Activated naive CD4-positive, alpha-beta T cell treated with anti-CD3 and anti-CD28 coated beads for 36 hours (primary cell): ENCODE measurements at regions not wholly inside any gene's neighbourhood (a gene's known extent, or its start where the extent isn't known, plus 50 kb on each side); places are given as distances from the start of the nearest gene placed in this dataset.
"Not testable (repeated sequence)": the region's sequence is repeated elsewhere in the genome, so short reads cannot be mapped to it uniquely, and the experiment has no call there.

Experiments
- CTCF ChIA-PET: fragments of 350-600 bp; sonication (Branson Sonifier 250); formaldehyde crosslinking; loops from one replicate; lab custom pipeline; 2021; ENCODE audit warnings: antibody characterized with exemption; lab: Charles Lee
- DNase-seq: peaks from one replicate; pipeline ENCODE4 v3.0.0-alpha.2; 2020
- H3K27ac Mint-ChIP-seq: one replicate; pipeline ENCODE4 v1.8.0; 2021; ENCODE audit warnings: mild to moderate bottlenecking, mixed read lengths
- H3K27me3 Mint-ChIP-seq: one replicate; pipeline ENCODE4 v1.8.0; 2021; ENCODE audit warnings: low read depth, mixed read lengths
- H3K36me3 Mint-ChIP-seq: one replicate; pipeline ENCODE4 v1.8.0; 2021; ENCODE audit warnings: low read depth, mixed read lengths
- H3K4me1 Mint-ChIP-seq: one replicate; pipeline ENCODE4 v1.8.0; 2021; ENCODE audit warnings: low read depth, mixed read lengths
- H3K4me3 Mint-ChIP-seq: one replicate; pipeline ENCODE4 v1.8.0; 2021; ENCODE audit warnings: mild to moderate bottlenecking, moderate library complexity, mixed read lengths
- H3K9me3 Mint-ChIP-seq: one replicate; pipeline ENCODE4 v1.8.0; 2021; ENCODE audit warnings: mixed read lengths
- intact Hi-C: fragments of 100-400 bp; cut with micrococcal nuclease; formaldehyde crosslinking; loops from one replicate; pipeline ENCODE4 v1.15.1; 2023

- no peaks in the 10 kb centered on the region for H3K27me3 Mint-ChIP-seq
- intact Hi-C loops = no loop called here
- no peaks in the 10 kb centered on the region for H3K4me1 Mint-ChIP-seq
- no peaks in the 10 kb centered on the region for H3K36me3 Mint-ChIP-seq
- H3K9me3 Mint-ChIP-seq = peaks cover 9% of the 10 kb centered on the region
- CTCF ChIA-PET = no interaction called here
- H3K4me3 Mint-ChIP-seq = no peak overlapping the region
- DNase-seq = no peak
- H3K27ac Mint-ChIP-seq = no peak overlapping the region
Measured at GRCh38 chr6:62819640-62820039, 391.6 kb upstream of the FKBP1C start.

GRCh38 chr6:62808565-62809293, 402.5 kb upstream of the FKBP1C start:
- Mint-ChIP-seq H3K27me3 (no peaks in the 10 kb centered on the region), H3K27ac (no peak overlapping the region), H3K9me3 (peaks cover 2% of the 10 kb centered on the region), H3K4me3 (no peak overlapping the region), H3K4me1 (no peaks in the 10 kb centered on the region), H3K36me3 (no peaks in the 10 kb centered on the region)
- no peak for DNase-seq
- CTCF ChIA-PET = no interaction called here
- intact Hi-C loops = no loop called here

GRCh38 chr6:62805431-62805830, 405.8 kb upstream of the FKBP1C start:
- H3K27me3 Mint-ChIP-seq = no peaks in the 10 kb centered on the region
- intact Hi-C loops = no loop called here
- H3K27ac Mint-ChIP-seq = no peak overlapping the region
- DNase-seq = no peak
- no peaks in the 10 kb centered on the region for H3K9me3 Mint-ChIP-seq
- no peak overlapping the region for H3K4me3 Mint-ChIP-seq
- no peaks in the 10 kb centered on the region for H3K36me3 Mint-ChIP-seq
- CTCF ChIA-PET = no interaction called here
- no peaks in the 10 kb centered on the region for H3K4me1 Mint-ChIP-seq

- Mint-ChIP-seq H3K9me3 (no peaks in the 10 kb centered on the region), H3K4me1 (no peaks in the 10 kb centered on the region), H3K4me3 (no peak overlapping the region), H3K27ac (no peak overlapping the region), H3K27me3 (no peaks in the 10 kb centered on the region), H3K36me3 (no peaks in the 10 kb centered on the region)
- CTCF ChIA-PET = no interaction called here
- DNase-seq = no peak
- intact Hi-C loops = no loop called here
Measured at GRCh38 chr6:62803094-62803493, 408.2 kb upstream of the FKBP1C start.

GRCh38 chr6:62797190-62797589, 414.1 kb upstream of the FKBP1C start:
- intact Hi-C loops = no loop called here
- Mint-ChIP-seq H3K4me1 (no peaks in the 10 kb centered on the region), H3K27ac (no peak overlapping the region), H3K9me3 (peaks cover 8% of the 10 kb centered on the region), H3K27me3 (no peaks in the 10 kb centered on the region), H3K4me3 (no peak overlapping the region), H3K36me3 (no peaks in the 10 kb centered on the region)
- CTCF ChIA-PET = no interaction called here
- DNase-seq = no peak

GRCh38 chr6:62775427-62776022, 435.7 kb upstream of the FKBP1C start:
- CTCF ChIA-PET = interaction anchor here (0.7 kb wide), 1 partner anchor 24 kb away, joined by 3 read pairs; no protein-coding TSS in a partner anchor

GRCh38 chr6:62766174-62766573, 445.1 kb upstream of the FKBP1C start:
- H3K4me1 Mint-ChIP-seq, H3K9me3 Mint-ChIP-seq, H3K36me3 Mint-ChIP-seq, H3K4me3 Mint-ChIP-seq, DNase-seq, CTCF ChIA-PET, H3K27ac Mint-ChIP-seq, H3K27me3 Mint-ChIP-seq, intact Hi-C loops: not testable (repeated sequence)

More at GRCh38 chr6:62775427-62776022, 435.7 kb upstream of the FKBP1C start:
- no peaks in the 10 kb centered on the region for H3K4me1 Mint-ChIP-seq
- intact Hi-C loops = no loop called here
- DNase-seq = no peak
- no peaks in the 10 kb centered on the region for H3K36me3 Mint-ChIP-seq
- H3K27me3 Mint-ChIP-seq = no peaks in the 10 kb centered on the region
- no peaks in the 10 kb centered on the region for H3K9me3 Mint-ChIP-seq
- no peak overlapping the region for H3K27ac Mint-ChIP-seq
- no peak overlapping the region for H3K4me3 Mint-ChIP-seq

GRCh38 chr6:62764841-62765240, 446.4 kb upstream of the FKBP1C start:
- intact Hi-C loops = no loop called here
- CTCF ChIA-PET = no interaction called here
- no peaks in the 10 kb centered on the region for H3K36me3 Mint-ChIP-seq
- H3K4me3 Mint-ChIP-seq = no peak overlapping the region
- no peak for DNase-seq
- H3K27me3 Mint-ChIP-seq = no peaks in the 10 kb centered on the region
- H3K9me3 Mint-ChIP-seq = peaks cover 5% of the 10 kb centered on the region
- H3K4me1 Mint-ChIP-seq = no peaks in the 10 kb centered on the region
- no peak overlapping the region for H3K27ac Mint-ChIP-seq

GRCh38 chr6:62763125-62763912, 447.9 kb upstream of the FKBP1C start:
- Mint-ChIP-seq H3K27me3 (no peaks in the 10 kb centered on the region), H3K4me3 (no peak overlapping the region), H3K27ac (no peak overlapping the region), H3K36me3 (no peaks in the 10 kb centered on the region), H3K4me1 (no peaks in the 10 kb centered on the region), H3K9me3 (peaks cover 5% of the 10 kb centered on the region)
- no peak for DNase-seq
- CTCF ChIA-PET = no interaction called here
- intact Hi-C loops = no loop called here

GRCh38 chr6:62746968-62747367, 460.9 kb upstream of the KHDRBS2 start:
- Mint-ChIP-seq H3K4me1 (no peaks in the 10 kb centered on the region), H3K36me3 (no peaks in the 10 kb centered on the region), H3K4me3 (no peak overlapping the region), H3K27me3 (no peaks in the 10 kb centered on the region), H3K27ac (no peak overlapping the region), H3K9me3 (peaks cover 4% of the 10 kb centered on the region)
- DNase-seq = no peak
- CTCF ChIA-PET = no interaction called here
- intact Hi-C loops = no loop called here

GRCh38 chr6:62746161-62746560, 460.1 kb upstream of the KHDRBS2 start:
- Mint-ChIP-seq H3K4me3 (no peak overlapping the region), H3K4me1 (no peaks in the 10 kb centered on the region), H3K36me3 (no peaks in the 10 kb centered on the region), H3K27me3 (no peaks in the 10 kb centered on the region), H3K27ac (no peak overlapping the region), H3K9me3 (peaks cover 4% of the 10 kb centered on the region)
- DNase-seq = no peak
- CTCF ChIA-PET = no interaction called here
- intact Hi-C loops = no loop called here

- CTCF ChIA-PET = no interaction called here
- no peak overlapping the region for H3K4me3 Mint-ChIP-seq
- peaks cover 8% of the 10 kb centered on the region for H3K9me3 Mint-ChIP-seq
- H3K4me1 Mint-ChIP-seq = no peaks in the 10 kb centered on the region
- H3K27ac Mint-ChIP-seq = no peak overlapping the region
- intact Hi-C loops = no loop called here
- no peak for DNase-seq
- H3K36me3 Mint-ChIP-seq = no peaks in the 10 kb centered on the region
- H3K27me3 Mint-ChIP-seq = no peaks in the 10 kb centered on the region
Measured at GRCh38 chr6:62740596-62740995, 454.6 kb upstream of the KHDRBS2 start.
